ENCODE measurements at regions not wholly inside any gene's neighbourhood (a gene's known extent, or its start where the extent isn't known, plus 50 kb on each side); places are given as distances from the start of the nearest gene placed in this dataset.

- TF ChIP-seq RFX5 (IDR thresholded peaks at IDR 0.05; ENCODE audit: borderline replicate concordance, low read depth, low read length), result no peak
Observed at GRCh38 chr6:149150801-149151398, 166.6 kb upstream of the TAB2 start (continued).

All from H1 (cell line).